ENCODE measurements at regions not wholly inside any gene's neighbourhood (a gene's known extent, or its start where the extent isn't known, plus 50 kb on each side); places are given as distances from the start of the nearest gene placed in this dataset.

- Histone ChIP-seq H3K4me1 (ENCODE audit: insufficient read depth, low read length, poor library complexity, severe bottlenecking) (peaks cover 12% of the 10 kb centered on the region), H3K36me3 (ENCODE audit: insufficient read depth, low read length, poor library complexity, severe bottlenecking) (no peaks in the 10 kb centered on the region), H3K4me3 (ENCODE audit: low read depth, low read length, poor library complexity, severe bottlenecking) (no peak overlapping the region), H3K27ac (ENCODE audit: low read depth, low read length, poor library complexity, severe bottlenecking) (no peak overlapping the region), H3K9me3 (ENCODE audit: low read depth, low read length, poor library complexity, severe bottlenecking) (no peaks in the 10 kb centered on the region), H3K27me3 (replicated peaks; ENCODE audit: insufficient read depth, low read depth, low read length, poor library complexity) (no peaks in the 10 kb centered on the region)
- intact Hi-C loops (cut with micrococcal nuclease; ENCODE audit: unreplicated experiment), result no loop called here
- ChIA-PET POLR2A (ENCODE audit: low non-redundant PET) (no interaction called here), CTCF (no interaction called here)
- no peak for DNase-seq (ENCODE audit: low spot score)
- TF ChIP-seq CTCF (conservative IDR thresholded peaks at IDR 0.05; ENCODE audit: low read depth, low read length), result no peak
- no peak for TF ChIP-seq EZH2 (IDR thresholded peaks at IDR 0.05; ENCODE audit: borderline replicate concordance, low read depth, low read length, poor library complexity, severe bottlenecking)
- no TSS peak for BruUV-seq (replicated peaks)
These were observed 68.1 kb downstream of the BTG1 start for GRCh38 chr12:92077530-92077929.

GRCh38 chr12:92076101-92076500 is 69.5 kb downstream of the BTG1 start:
- DNase-seq (ENCODE audit: low spot score), result no peak
- ChIA-PET CTCF (no interaction called here), POLR2A (ENCODE audit: low non-redundant PET) (no interaction called here)
- Histone ChIP-seq H3K4me1 (ENCODE audit: insufficient read depth, low read length, poor library complexity, severe bottlenecking) (peaks cover 12% of the 10 kb centered on the region), H3K4me3 (ENCODE audit: low read depth, low read length, poor library complexity, severe bottlenecking) (no peak overlapping the region), H3K27ac (ENCODE audit: low read depth, low read length, poor library complexity, severe bottlenecking) (no peak overlapping the region), H3K9me3 (ENCODE audit: low read depth, low read length, poor library complexity, severe bottlenecking) (no peaks in the 10 kb centered on the region), H3K36me3 (ENCODE audit: insufficient read depth, low read length, poor library complexity, severe bottlenecking) (no peaks in the 10 kb centered on the region), H3K27me3 (replicated peaks; ENCODE audit: insufficient read depth, low read depth, low read length, poor library complexity) (no peaks in the 10 kb centered on the region)
- no peak for TF ChIP-seq CTCF (conservative IDR thresholded peaks at IDR 0.05; ENCODE audit: low read depth, low read length)
- TF ChIP-seq EZH2 (IDR thresholded peaks at IDR 0.05; ENCODE audit: borderline replicate concordance, low read depth, low read length, poor library complexity, severe bottlenecking), result no peak
- intact Hi-C loops (cut with micrococcal nuclease; ENCODE audit: unreplicated experiment), result no loop called here
- BruUV-seq (replicated peaks), result no TSS peak

- Histone ChIP-seq H3K4me3 (ENCODE audit: low read depth, low read length, poor library complexity, severe bottlenecking) (no peak overlapping the region), H3K9me3 (ENCODE audit: low read depth, low read length, poor library complexity, severe bottlenecking) (no peaks in the 10 kb centered on the region), H3K36me3 (ENCODE audit: insufficient read depth, low read length, poor library complexity, severe bottlenecking) (no peaks in the 10 kb centered on the region), H3K27ac (ENCODE audit: low read depth, low read length, poor library complexity, severe bottlenecking) (no peak overlapping the region), H3K27me3 (replicated peaks; ENCODE audit: insufficient read depth, low read depth, low read length, poor library complexity) (no peaks in the 10 kb centered on the region), H3K4me1 (ENCODE audit: insufficient read depth, low read length, poor library complexity, severe bottlenecking) (peaks cover 12% of the 10 kb centered on the region)
- no TSS peak for BruUV-seq (replicated peaks)
- CTCF ChIA-PET, result no interaction called here
- TF ChIP-seq EZH2 (IDR thresholded peaks at IDR 0.05; ENCODE audit: borderline replicate concordance, low read depth, low read length, poor library complexity, severe bottlenecking), result no peak
- POLR2A ChIA-PET (ENCODE audit: low non-redundant PET), result no interaction called here
- DNase-seq (ENCODE audit: low spot score), result no peak
- intact Hi-C loops (cut with micrococcal nuclease; ENCODE audit: unreplicated experiment), result no loop called here
These were observed 70.2 kb downstream of the BTG1 start for GRCh38 chr12:92075425-92075914.

- Histone ChIP-seq H3K4me3 (ENCODE audit: low read depth, low read length, poor library complexity, severe bottlenecking) (no peak overlapping the region), H3K27ac (ENCODE audit: low read depth, low read length, poor library complexity, severe bottlenecking) (no peak overlapping the region), H3K4me1 (ENCODE audit: insufficient read depth, low read length, poor library complexity, severe bottlenecking) (peaks cover 12% of the 10 kb centered on the region), H3K36me3 (ENCODE audit: insufficient read depth, low read length, poor library complexity, severe bottlenecking) (no peaks in the 10 kb centered on the region), H3K27me3 (replicated peaks; ENCODE audit: insufficient read depth, low read depth, low read length, poor library complexity) (no peaks in the 10 kb centered on the region), H3K9me3 (ENCODE audit: low read depth, low read length, poor library complexity, severe bottlenecking) (no peaks in the 10 kb centered on the region)
- TF ChIP-seq CTCF (conservative IDR thresholded peaks at IDR 0.05; ENCODE audit: low read depth, low read length) (no peak), EZH2 (IDR thresholded peaks at IDR 0.05; ENCODE audit: borderline replicate concordance, low read depth, low read length, poor library complexity, severe bottlenecking) (no peak)
- ChIA-PET CTCF (no interaction called here), POLR2A (ENCODE audit: low non-redundant PET) (no interaction called here)
- no peak for DNase-seq (ENCODE audit: low spot score)
- intact Hi-C loops (cut with micrococcal nuclease; ENCODE audit: unreplicated experiment), result no loop called here
- BruUV-seq (replicated peaks), result no TSS peak
These were observed 70.8 kb downstream of the BTG1 start for GRCh38 chr12:92074889-92075288.

Data from A673 (cell line).